ENCODE measurements at regions not wholly inside any gene's neighbourhood (a gene's known extent, or its start where the extent isn't known, plus 50 kb on each side); places are given as distances from the start of the nearest gene placed in this dataset.

- Histone ChIP-seq H3K36me3 (ENCODE audit: control insufficient read depth in 4 of 4, insufficient read depth in 4 of 4, low read length in 4 of 4) (no peaks in the 10 kb centered on the region), H3K9ac (ENCODE audit: insufficient read depth in 1 of 2, low read length in 2 of 2) (no peak overlapping the region), H3K27ac (ENCODE audit: low read depth in 1 of 2, low read length in 1 of 2) (no peak overlapping the region), H3K9me3 (ENCODE audit: control insufficient read depth in 4 of 4, insufficient read depth in 3 of 4, low read length in 3 of 4) (peaks cover 0 to 3% (median 1%) of the 10 kb centered on the region in 4 donors), H3K4me3 (no peak overlapping the region), H3K4me1 (ENCODE audit: control insufficient read depth in 5 of 5, insufficient read depth in 5 of 5, low read length in 5 of 5) (no peaks in the 10 kb centered on the region), H3K27me3 (ENCODE audit: control insufficient read depth in 3 of 3, insufficient read depth in 3 of 3, low read length in 2 of 3) (peaks cover 0 to 2% (median 0%) of the 10 kb centered on the region in 3 donors)
- TF ChIP-seq CTCF (IDR thresholded peaks at IDR 0.05; ENCODE audit: control extremely low read depth, extremely low read depth): no peak
- DNase-seq (no peak), ATAC-seq (ENCODE audit: insufficient read depth, low FRiP score) (no peak)
- WGBS, 2 donors: 94 to 95% methylated on average over 6 of the region's 6 CpGs
These were observed 111.7 kb downstream of the MYCN start for GRCh38 chr2:16051841-16052564.

DNA sequence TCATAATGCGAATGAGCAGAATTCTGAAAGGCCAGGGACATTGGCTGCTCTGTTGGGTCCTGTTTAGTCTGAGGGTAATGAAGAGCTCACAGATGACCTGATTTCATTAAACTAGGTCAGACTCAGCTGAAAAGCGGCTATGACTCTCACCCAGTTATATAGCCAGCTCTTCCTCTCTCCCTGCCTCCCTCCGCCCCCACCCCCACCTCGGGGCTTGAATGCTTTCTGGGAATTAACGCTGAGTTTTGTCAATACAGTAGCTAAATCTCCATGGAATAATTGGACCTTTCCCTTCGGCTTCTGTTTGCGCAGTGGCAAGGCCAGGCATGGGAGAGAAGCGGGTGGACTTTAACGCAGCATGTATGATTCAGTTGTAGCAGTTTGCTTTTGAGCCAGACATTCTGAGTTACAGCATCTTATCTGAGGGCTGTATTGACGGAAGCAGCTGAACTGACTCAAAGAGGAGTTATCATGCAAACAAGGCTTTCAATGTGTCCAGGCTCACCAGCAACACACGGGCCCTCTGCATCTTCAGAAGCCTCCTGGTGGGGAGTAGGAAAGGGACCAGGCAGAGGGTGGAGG, 110.6 kb downstream of the MYCN start:
- WGBS, 2 donors: 86 to 89% methylated on average over 11 of the region's 11 CpGs
- Histone ChIP-seq H3K9me3 (ENCODE audit: control insufficient read depth in 4 of 4, insufficient read depth in 3 of 4, low read length in 3 of 4) (peaks cover 0 to 3% (median 1%) of the 10 kb centered on the region in 4 donors), H3K27ac (ENCODE audit: low read depth in 1 of 2, low read length in 1 of 2) (no peak overlapping the region), H3K36me3 (ENCODE audit: control insufficient read depth in 4 of 4, insufficient read depth in 4 of 4, low read length in 4 of 4) (no peaks in the 10 kb centered on the region), H3K27me3 (ENCODE audit: control insufficient read depth in 3 of 3, insufficient read depth in 3 of 3, low read length in 2 of 3) (peaks cover 0 to 2% (median 0%) of the 10 kb centered on the region in 3 donors), H3K9ac (ENCODE audit: insufficient read depth in 1 of 2, low read length in 2 of 2) (no peak overlapping the region), H3K4me3 (no peak overlapping the region), H3K4me1 (ENCODE audit: control insufficient read depth in 5 of 5, insufficient read depth in 5 of 5, low read length in 5 of 5) (no peaks in the 10 kb centered on the region)
- no peak for TF ChIP-seq CTCF (IDR thresholded peaks at IDR 0.05; ENCODE audit: control extremely low read depth, extremely low read depth)
- DNase-seq: peak in 2 of 3 donors; percentile 13 to 29
- ATAC-seq (ENCODE audit: insufficient read depth, low FRiP score): no peak

DNA sequence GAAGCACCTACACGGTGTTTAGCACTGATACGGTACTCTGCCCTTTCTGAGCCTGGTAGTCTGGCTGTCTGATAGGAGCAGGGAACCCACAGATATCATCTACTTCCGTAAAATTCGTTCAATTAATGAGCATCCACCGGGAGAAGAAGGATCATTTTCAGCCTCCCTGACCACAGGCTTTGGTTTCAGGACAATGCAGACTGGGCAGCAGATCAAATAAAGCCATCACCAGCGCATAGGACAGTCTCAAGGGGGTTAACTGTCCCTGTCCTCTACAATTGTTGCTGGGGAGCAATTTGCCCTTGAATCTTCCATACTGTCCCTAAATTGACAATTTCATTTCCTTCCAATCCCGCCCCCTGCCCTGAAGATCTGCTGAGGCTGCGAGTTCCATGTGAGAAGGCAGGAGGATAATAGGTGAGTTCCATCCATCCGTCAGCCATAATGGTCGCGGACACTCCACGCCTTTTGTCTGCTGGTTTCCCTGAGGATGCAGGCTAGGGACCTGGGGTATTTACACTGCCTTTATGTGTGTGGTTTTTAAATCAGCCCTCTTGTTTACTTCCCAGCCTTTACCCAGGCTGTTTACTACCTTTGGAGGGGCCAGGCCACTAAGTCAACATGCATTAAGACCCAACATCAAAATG, 110.0 kb downstream of the MYCN start:
- ATAC-seq (ENCODE audit: insufficient read depth, low FRiP score): no peak
- DNase-seq: no peak
- Histone ChIP-seq H3K9ac (ENCODE audit: insufficient read depth in 1 of 2, low read length in 2 of 2) (no peak overlapping the region), H3K36me3 (ENCODE audit: control insufficient read depth in 4 of 4, insufficient read depth in 4 of 4, low read length in 4 of 4) (no peaks in the 10 kb centered on the region), H3K27me3 (ENCODE audit: control insufficient read depth in 3 of 3, insufficient read depth in 3 of 3, low read length in 2 of 3) (peaks cover 0 to 2% (median 0%) of the 10 kb centered on the region in 3 donors), H3K9me3 (ENCODE audit: control insufficient read depth in 4 of 4, insufficient read depth in 3 of 4, low read length in 3 of 4) (peaks cover 0 to 3% (median 1%) of the 10 kb centered on the region in 4 donors), H3K4me1 (ENCODE audit: control insufficient read depth in 5 of 5, insufficient read depth in 5 of 5, low read length in 5 of 5) (no peaks in the 10 kb centered on the region), H3K27ac (ENCODE audit: low read depth in 1 of 2, low read length in 1 of 2) (no peak overlapping the region), H3K4me3 (no peak overlapping the region)
- no peak for TF ChIP-seq CTCF (IDR thresholded peaks at IDR 0.05; ENCODE audit: control extremely low read depth, extremely low read depth)
- WGBS, 2 donors: 89 to 91% methylated on average over 12 of the region's 12 CpGs
